Renal cortex interstitium (tissue), 11 donors: ENCODE measurements at regions not wholly inside any gene's neighbourhood (a gene's known extent, or its start where the extent isn't known, plus 50 kb on each side); places are given as distances from the start of the nearest gene placed in this dataset.
"Not testable (repeated sequence)": the region's sequence is repeated elsewhere in the genome, so short reads cannot be mapped to it uniquely, and the experiment has no call there.

ENCODE experiments used
- DNase-seq, 11 donors: peaks; one replicate each; pipeline ENCODE4 v3.0.0-alpha.2; 2013; ENCODE audit warnings: low read depth in 9 of 11, low spot score in 4 of 11; ENCODE audit errors: extremely low read depth in 1 of 11

DNA sequence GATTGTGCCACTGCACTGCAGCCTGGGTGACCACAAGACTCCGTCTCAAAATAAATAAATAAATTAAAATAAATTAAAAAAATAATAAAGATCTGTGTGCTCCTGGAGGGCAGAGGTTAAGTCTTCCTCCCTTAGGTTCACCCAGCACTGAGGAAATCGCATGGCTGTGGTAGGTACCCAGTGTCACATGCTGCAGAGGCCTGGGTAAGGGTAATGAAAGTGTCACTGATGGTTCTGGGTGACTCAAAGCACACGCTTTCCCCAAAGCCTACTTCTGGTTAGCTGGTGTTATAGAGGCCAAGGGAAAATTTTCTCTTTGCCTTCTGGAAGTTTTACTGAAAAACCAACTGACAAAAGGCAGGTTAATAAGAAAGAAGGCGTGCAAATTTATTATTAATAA is 88.8 kb upstream of the ITGB1 start:
- no peak for DNase-seq

DNA sequence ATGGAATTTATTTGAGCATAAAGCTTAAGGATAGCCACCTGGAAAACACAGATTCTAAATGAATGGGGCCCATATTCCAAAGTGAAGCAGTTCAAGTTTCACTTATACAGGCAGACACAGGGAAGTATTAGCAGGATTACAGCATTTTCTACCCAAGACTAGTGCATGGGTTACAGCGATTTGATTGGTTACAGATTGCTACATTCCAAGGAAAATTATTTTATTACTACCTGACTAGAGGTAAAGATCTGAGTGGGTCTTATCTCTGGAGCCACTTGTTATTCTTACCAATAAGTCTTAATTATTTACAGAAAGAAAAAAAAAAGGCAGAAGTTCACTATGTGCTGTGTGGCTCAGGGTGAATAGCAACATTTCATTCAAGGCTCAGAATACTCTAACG is 87.4 kb upstream of the ITGB1 start:
- no peak for DNase-seq

DNA sequence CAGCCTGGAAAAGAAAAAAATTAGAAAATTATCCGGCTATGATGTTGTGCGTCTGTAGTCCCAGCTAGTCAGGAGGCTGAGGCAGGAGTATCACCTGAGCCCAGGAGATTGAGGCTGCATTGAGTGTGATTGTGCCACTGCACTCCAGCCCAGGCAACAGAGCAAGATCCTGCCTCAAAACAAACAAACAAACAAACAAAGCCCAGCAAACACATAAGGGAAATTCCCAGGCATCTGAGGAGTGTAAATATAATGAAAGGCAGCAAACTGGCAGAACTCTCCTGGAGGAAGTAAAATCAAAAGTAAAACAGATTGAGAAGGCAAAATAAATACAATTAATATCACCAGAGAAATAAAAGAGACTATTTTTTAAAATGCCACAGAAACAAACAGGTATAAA is 84.5 kb upstream of the ITGB1 start:
- DNase-seq, result no peak

DNA sequence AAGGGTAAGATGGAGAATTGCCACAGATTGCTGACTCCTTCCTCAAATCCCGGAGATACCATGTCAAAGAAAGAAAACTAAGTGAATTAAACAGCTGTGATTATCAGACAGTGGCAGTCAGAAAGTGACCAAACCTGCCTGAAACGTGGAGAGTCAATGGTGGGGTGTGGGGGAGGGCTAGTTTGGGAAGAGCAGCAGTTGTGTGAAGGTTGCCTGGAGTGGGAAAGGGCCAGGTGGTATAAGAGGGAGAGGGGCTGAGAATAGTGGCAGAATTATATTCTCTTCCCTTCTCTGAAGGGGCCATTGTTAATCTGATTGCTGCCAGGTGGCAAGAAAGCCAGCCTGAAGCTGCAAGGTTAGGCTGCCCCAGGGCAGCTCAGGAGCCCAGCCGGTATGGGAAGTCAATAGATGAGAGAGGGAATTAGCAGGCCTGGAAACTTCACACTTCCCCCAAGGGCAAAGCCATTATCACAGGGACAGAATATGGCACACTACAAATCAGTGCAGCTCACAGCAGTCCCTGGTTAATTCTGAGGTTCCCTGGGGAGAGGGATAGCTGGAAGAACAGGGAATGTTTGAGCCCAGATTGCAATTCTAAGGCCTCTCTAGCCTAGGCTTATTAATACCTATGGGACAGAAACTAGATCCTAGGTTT is 83.9 kb upstream of the ITGB1 start:
- no peak for DNase-seq

DNA sequence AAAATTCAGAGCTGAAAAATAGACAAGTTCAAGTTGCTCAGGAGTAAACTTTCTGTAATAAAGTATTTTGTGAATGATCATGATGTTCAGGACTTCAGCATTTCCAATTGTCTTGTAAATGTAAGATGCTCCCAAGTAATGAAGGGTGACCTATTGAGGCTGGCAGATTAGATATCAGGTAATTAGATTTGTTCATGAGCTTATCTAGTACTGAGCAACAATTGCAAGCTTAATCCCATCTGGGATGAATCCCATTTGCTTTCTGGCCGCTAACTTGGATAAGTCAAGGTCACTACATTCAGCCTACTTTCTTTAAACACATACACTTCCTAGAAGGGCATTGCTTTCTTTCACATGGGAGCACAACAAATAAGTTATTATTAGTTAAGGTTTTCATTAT is 82.4 kb upstream of the ITGB1 start:
- DNase-seq, result no peak

DNA sequence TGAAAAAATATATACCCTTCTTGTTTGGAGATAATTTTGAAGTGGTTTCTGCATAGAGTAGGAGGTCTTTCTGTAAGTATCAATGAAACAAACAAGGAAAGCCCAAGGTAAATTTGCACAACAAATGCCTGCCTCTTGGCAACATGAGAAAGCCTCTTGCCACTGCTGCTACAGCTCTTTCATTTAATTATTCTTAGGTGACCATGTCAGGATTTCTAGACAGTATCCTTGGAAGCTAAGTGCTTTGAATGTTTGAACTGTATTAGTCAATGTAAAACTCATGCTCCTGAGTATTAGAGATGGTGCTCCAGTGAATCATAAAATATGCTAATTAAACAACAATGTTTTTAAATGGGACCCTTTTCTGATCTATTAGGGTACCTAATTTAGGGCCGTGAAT is 81.2 kb upstream of the ITGB1 start:
- DNase-seq, result no peak

DNA sequence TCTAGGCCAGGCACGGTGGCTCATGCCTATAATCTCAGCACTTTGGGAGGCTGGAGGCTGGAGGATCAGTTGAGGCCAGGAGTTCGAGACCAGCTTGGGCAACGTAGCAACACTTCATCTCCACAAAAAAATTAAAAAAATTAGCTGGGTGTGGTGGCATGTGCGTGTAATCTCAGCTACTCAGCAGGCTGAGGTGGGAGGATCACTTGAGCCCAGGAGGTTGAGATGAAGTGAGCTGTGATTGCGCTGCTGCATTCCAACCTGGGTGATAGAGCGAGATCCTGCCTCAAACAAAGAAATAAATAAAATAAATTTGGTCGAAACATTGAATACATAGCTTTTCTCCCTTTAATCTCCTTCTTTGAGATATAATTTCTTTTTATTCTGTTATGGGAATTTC is 80.6 kb upstream of the ITGB1 start:
- DNase-seq, result no peak

DNA sequence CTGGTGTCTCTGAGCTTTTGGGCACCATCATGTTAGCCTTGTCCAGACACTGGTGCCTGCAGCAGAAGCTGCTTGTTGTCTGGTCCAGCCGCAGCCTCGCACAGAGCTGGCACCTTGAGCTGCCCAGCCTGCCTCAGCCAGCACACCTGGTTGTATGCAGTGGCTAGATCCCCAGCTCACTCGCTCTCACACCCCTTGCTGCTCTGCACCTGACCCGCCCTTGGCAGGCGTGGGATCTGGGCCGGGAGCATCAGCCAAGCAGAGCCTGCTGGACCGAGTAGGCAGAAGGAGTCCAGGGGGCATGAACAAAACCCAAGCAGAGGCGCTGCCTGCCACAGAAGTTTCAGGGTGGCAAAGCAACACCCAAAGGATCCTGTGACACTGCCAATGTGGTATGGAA is 79.7 kb upstream of the ITGB1 start:
- no peak for DNase-seq

DNA sequence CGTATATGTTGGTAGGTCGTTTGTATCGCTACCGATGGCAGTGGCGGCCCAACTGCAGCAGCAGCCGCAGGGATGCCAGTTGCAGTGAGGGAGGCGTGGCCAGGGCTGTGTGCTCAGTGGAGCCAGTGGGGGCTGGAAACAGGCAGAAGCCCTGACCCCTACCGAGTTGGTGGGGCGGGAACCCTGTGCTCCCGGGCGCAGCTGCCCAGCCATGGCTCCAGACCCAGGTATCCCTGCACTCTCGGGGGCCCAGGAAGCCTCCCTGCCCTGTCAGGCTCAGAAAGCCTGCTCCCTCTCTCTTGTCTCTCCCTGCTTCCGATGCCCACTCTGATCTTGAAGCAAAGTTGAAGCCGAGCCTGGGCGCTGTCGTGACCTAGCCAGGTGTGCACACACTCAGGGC is 78.6 kb upstream of the ITGB1 start:
- no peak for DNase-seq

DNA sequence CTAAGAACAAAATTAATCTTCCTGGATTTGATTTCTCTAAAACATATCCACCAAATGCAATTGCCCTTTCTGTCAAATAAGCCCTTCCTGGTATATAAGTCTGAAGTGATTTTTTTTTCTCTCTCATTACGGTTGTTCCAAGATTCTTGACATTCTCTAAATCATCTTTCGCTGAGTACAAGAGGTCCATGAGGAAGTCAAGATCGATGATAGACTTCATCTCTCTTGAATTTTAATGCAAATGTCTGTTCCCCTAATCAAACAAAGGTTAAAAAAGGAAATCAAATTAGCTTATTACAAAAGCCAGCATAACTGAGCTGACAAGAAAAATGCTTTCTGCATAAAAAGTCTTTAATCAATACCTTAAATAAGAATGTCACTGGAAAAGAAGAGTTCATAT is 77.4 kb upstream of the ITGB1 start:
- no peak for DNase-seq

DNA sequence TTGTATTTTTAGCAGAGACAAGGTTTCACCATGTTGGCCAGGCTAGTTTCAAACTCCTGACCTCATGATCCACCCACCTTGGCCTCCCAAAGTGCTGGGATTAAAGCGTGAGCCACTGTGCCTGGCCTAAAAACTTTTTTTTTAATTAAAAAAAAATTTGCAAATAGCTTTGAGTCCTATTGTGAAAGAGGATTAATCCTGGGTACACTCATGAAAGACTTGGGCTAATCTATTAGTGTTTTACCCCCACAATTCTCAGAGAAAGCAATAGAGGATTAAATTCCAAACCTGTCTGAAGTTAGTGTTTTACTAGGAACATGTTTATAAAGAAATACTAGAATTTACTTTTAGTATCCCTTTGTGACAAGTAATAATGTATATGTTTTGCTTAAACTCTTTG is 76.9 kb upstream of the ITGB1 start:
- no peak for DNase-seq

DNA sequence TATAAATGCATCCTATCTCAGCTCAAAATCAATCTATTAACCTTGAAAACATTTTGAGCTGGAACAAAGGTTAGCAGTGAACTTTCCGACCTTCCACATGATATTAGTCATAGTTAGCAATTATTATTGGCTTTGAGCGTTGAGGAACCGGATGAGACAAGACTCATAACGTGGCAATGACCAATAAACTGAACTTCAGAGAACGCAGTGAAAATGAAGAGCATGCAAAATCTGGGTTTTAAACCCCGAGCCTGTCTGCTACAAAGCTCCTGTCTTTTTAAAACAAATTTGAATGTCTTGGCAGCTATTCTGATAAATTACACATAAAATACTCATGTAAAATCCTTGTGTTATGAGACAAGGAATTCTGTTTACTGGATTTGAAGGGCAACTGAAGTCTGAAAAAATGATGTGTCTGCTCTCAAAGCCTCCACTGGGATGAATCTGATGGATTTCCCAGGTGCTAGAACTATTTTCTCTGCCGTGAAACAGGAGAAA is 74.7 kb upstream of the ITGB1 start:
- DNase-seq, result no peak

DNA sequence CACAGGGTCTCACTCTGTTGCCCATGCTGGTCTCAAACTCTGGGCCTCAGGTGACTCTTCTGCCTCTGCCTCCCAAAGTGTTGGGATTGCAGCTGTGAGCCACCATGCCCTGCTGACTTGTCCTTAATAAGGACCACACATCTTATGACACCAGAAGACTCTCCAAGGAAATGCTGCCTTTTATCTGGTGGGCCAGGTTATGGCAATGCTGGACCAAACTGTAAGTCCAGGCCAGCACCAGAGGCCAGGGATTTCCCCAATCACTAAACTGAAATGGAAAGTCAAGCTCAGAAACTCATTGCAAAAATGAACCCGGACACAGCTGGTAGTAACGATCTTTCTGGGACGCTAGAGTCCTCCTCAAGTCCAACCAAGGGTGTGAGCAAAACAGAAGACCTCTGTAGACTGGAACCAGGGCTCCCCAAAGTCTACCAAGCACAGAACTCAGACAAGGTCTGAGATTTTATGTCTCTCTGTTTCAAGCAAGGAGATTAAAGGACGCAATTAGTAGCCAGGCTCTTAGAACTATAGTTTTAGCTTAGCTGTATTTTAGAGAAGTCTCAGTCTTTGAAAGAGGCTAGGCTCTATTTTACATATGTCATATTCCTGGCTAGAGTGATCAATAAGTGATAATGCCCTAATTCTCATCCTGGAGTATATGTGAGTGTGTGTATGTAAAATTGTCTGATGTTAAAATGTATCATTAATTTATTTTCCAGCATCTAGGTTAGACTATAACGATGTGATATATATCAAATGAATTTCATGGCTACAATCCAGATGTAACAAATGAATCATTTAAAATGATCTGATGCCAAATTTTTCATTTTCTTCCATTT is 74.0 kb upstream of the ITGB1 start:
- DNase-seq, result no peak

DNA sequence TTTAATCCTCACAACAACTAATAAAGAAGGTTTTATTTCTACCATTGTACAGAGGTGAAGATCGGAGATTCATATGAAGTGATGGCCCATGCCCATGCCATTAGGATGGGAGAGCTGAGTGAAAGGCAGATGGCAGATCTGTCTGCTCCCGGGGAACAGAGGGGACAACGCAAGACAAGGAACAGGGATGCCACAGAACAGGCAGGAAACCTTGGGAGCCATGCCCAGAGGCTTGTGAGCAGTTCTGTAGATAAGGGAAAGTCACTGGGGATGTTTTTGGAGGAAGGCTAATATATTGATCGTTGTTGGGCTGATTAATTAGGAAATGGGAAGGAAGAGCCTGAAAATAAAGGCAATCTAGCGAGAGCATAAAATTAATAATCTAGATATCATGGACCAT is 73.1 kb upstream of the ITGB1 start:
- no peak for DNase-seq

DNA sequence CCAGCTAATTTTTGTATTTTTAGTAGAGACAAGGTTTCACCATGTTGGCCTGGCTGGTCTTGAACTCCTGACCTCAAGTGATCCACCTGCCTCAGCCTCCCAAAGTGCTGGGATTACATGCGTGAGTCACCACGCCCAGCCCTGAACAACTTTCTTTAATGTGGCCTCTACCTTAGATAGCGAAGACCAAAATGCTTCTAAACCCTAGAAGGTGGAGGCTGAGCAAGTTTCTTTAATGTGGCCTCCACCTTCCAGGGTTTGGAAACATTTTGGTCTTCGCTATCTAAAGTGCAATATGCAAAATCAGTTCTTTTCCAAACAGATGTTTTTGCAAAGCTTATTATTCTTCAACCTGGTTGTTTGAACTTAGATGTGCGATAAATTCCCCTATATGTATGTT is 70.5 kb upstream of the ITGB1 start:
- not testable (repeated sequence) for DNase-seq

DNA sequence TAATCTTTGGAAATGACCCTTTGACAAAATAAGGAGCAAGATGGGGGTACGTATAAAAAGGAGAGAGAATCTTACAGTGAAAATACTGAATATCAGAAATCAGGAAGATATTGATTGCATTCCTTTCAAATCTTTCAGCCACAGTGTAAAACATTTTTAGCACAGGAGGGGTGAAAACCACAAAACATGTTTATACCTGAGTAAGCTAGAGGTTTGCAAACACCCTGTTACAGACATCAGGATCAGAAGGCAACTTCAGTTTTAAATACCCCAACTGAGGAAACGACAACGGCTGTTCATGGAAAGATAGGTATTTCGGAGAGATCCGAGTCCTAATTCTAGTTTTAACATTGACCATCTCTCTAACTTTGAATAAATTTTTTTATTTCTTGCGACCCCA is 69.1 kb upstream of the ITGB1 start:
- DNase-seq, result no peak

DNA sequence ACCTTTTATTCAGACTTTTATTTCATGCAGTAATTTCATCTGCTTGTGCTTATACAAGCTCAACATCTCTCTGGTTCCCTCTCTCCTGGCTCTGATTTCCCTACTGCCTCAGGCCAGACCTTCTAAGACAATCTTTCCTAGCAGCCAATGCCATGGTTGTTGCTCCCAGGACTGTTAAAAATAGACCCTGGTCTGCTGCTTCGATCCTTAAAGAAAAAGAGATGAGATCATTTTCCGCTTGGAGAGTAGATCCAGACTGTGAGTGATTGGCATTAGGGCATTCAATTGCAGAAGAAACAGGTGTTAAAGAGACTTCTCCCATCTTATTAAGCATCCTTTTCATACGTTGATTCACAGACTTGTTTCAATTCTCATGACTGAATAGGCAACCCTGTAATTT is 68.4 kb upstream of the ITGB1 start:
- DNase-seq, result no peak

DNA sequence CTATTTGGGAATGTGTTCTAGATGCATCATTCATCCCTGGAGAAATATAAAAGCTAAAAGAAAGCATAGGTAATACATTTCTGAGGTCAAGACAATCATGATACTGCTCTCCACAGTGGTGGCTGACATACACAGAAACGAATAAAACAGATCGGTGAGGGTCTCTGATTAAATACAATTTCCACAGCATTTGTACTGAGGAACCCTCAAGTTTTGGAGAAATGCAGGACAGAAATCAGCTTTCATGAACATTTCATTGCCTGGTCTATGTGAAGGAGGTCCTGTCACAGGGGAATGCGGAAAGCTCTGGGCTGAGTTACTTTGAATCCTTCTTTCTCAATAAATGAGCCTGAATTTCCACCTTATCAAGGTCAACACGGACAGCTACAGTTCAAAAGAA is 67.9 kb upstream of the ITGB1 start:
- no peak for DNase-seq

DNA sequence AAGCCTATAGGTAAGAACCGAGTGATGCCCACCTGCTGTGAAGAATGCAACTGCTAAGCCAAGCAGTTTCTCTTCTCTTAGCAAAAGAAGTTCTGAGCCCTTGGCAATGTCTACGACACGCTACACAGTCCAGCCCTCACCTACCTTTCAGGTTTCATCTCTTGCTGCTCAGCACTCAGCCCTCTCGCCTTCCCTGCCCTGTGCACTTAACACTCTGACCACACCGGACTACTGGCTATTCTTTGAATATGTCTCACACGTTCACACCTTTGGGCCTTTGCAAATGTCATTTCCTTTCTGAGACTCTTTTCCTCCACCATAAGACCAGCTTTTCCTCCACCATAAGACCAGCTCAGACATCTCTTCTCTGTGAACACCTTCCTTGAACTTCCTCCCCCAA is 67.0 kb upstream of the ITGB1 start:
- DNase-seq, result no peak

DNA sequence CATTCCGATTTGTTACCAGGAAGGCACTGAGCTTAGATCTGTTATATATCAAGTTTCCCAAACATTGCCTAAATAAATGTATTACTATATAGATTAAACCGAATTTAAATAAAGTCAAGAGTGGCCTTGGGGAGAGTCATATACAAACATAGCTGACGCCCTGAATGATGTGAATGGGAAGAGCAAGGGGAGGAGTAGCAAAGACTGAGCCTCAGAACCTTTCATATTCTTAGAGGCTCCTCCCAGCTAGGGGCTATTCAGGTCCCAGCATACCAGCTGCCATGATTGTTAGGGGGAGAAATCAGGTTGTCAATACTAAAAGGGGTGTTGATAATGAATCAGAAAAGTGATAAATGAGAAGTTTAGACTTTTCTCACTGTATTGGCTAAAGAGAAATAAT is 64.7 kb upstream of the ITGB1 start:
- DNase-seq, result no peak

DNA sequence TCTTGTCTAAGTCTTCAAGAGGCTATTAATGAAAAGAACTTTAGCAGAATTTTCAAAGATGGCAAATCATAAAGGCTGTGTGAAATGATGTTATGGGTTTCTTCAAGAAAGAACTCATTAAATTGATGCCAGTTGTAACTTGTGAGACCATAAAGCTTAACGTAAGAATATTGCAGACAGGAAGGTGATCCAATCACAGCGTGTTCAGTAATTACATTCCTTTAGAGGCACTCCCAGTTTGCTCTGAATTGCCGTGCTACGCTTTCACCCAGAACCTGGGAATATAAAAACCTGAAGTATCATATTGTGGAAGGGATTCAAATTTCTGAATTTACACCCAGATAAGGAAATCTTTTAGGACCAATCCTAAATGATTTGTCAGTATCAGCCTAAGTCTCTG is 64.1 kb upstream of the ITGB1 start:
- no peak for DNase-seq
